Activated naive CD8-positive, alpha-beta T cell treated with anti-CD3 and anti-CD28 coated beads, Interleukin-2, amount 10 ng/mL, durations not matched to agents 7 days and 5 days (primary cell): ENCODE measurements at regions not wholly inside any gene's neighbourhood (a gene's known extent, or its start where the extent isn't known, plus 50 kb on each side); places are given as distances from the start of the nearest gene placed in this dataset.

Source experiments
- ATAC-seq: fragments of 150-1000 bp; cut with Tn5 transposase; one replicate; pipeline ENCODE4 v1.10.0; 2021; ENCODE audit warnings: low read depth, moderate library complexity
- POLR2A ChIA-PET: fragments of 350-600 bp; sonication (Branson Sonifier 250); formaldehyde crosslinking; loops from one replicate; lab custom pipeline; 2021; ENCODE audit warnings: antibody characterized with exemption; lab: Charles Lee
- DNase-seq: peaks from one replicate; pipeline ENCODE4 v3.0.0; 2021
- H3K27ac Mint-ChIP-seq: one replicate; pipeline ENCODE4 v1.8.0; 2022; ENCODE audit warnings: mild to moderate bottlenecking, mixed read lengths
- H3K27me3 Mint-ChIP-seq: one replicate; pipeline ENCODE4 v1.8.0; 2022; ENCODE audit warnings: mild to moderate bottlenecking, moderate library complexity, mixed read lengths
- H3K36me3 Mint-ChIP-seq: one replicate; pipeline ENCODE4 v1.8.0; 2021; ENCODE audit warnings: mild to moderate bottlenecking, mixed read lengths
- H3K4me1 Mint-ChIP-seq: one replicate; pipeline ENCODE4 v1.8.0; 2021; ENCODE audit warnings: mixed read lengths
- H3K4me3 Mint-ChIP-seq: one replicate; pipeline ENCODE4 v1.8.0; 2022; ENCODE audit warnings: mild to moderate bottlenecking, moderate library complexity, mixed read lengths
- H3K9me3 Mint-ChIP-seq: one replicate; pipeline ENCODE4 v1.8.0; 2021; ENCODE audit warnings: mixed read lengths

DNA sequence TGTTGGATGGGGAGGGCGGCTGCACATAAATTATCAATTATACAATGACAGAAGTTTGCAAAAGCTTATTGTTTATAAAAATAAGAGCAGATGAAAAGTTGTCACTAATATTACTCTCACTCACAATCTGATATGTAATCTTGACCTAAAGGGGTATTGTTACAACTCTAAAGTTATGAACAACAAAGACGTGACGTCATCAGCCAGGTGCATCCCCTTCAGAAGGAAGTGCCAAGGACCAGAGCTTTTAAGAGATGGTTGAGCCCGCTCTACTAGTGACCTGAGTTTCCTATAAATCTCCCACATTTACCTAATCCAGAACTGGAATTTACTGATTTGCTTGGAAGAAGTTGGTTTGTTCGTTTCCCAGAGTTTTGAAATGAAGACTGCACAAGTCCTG lies 247.7 kb upstream of the MGMT start:
- Mint-ChIP-seq H3K36me3 (peaks cover 2% of the 10 kb centered on the region), H3K4me1 (no peaks in the 10 kb centered on the region), H3K27ac (no peak overlapping the region), H3K4me3 (no peak overlapping the region), H3K9me3 (peaks cover 6% of the 10 kb centered on the region), H3K27me3 (peaks cover 4% of the 10 kb centered on the region)
- no peak for ATAC-seq
- POLR2A ChIA-PET = no interaction called here
- DNase-seq = no peak

DNA sequence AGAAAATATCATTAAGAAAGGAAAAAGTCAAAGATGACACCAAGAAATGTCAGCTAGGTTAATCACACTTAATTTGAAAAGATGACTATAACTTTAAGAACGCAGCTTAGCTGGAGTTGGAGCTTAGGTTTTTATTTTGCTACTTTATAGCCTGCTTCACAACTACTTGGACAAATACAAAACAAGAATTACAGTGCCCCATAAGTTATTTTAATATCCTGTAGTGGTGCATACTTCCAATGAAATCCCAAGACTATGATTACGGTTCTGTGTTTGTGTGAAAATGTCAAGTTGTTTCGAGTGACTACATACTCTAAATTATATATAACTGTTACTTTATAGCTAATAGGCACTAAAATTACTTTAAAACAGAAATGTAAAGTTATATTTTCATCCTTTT lies 244.6 kb upstream of the MGMT start:
- Mint-ChIP-seq H3K4me1 (no peaks in the 10 kb centered on the region), H3K4me3 (no peak overlapping the region), H3K36me3 (peaks cover 2% of the 10 kb centered on the region), H3K9me3 (peaks cover 5% of the 10 kb centered on the region), H3K27me3 (peaks cover 4% of the 10 kb centered on the region), H3K27ac (no peak overlapping the region)
- POLR2A ChIA-PET = no interaction called here
- no peak for ATAC-seq
- DNase-seq = no peak

GRCh38 chr10:129223363-129223762 lies 243.7 kb upstream of the MGMT start:
- peaks cover 5% of the 10 kb centered on the region for H3K9me3 Mint-ChIP-seq
- no peak overlapping the region for H3K4me3 Mint-ChIP-seq
- peaks cover 2% of the 10 kb centered on the region for H3K36me3 Mint-ChIP-seq
- POLR2A ChIA-PET = no interaction called here
- H3K27me3 Mint-ChIP-seq = peaks cover 4% of the 10 kb centered on the region
- H3K27ac Mint-ChIP-seq = no peak overlapping the region
- DNase-seq = no peak
- no peaks in the 10 kb centered on the region for H3K4me1 Mint-ChIP-seq
- ATAC-seq = no peak

DNA sequence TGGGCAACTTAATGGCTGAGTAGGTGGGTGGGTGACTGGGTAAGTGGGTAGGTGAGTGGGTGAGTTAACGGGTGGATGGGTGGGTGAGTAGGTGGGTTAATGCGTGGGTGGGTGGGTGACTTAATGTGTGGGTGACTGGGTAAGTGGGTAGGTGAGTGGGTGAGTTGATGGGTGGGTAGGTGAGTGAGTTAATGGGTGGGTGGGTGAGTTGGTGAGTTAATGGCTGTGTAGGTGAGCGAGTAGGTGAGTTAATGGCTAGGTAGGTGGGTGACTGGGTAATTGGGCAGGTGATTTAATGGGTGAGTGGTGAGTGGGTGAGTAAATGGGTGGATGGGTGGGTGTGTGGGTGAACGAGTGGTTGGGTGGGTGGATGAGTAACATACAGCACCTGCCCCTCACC lies 243.0 kb upstream of the MGMT start:
- H3K4me1 Mint-ChIP-seq = no peaks in the 10 kb centered on the region
- H3K9me3 Mint-ChIP-seq = peaks cover 5% of the 10 kb centered on the region
- H3K27ac Mint-ChIP-seq = no peak overlapping the region
- H3K4me3 Mint-ChIP-seq = no peak overlapping the region
- DNase-seq (no peak), ATAC-seq (no peak)
- POLR2A ChIA-PET = no interaction called here
- H3K27me3 Mint-ChIP-seq = peaks cover 2% of the 10 kb centered on the region
- H3K36me3 Mint-ChIP-seq = peaks cover 2% of the 10 kb centered on the region

GRCh38 chr10:129231821-129232220 lies 235.2 kb upstream of the MGMT start:
- no peak for ATAC-seq
- POLR2A ChIA-PET = no interaction called here

DNA sequence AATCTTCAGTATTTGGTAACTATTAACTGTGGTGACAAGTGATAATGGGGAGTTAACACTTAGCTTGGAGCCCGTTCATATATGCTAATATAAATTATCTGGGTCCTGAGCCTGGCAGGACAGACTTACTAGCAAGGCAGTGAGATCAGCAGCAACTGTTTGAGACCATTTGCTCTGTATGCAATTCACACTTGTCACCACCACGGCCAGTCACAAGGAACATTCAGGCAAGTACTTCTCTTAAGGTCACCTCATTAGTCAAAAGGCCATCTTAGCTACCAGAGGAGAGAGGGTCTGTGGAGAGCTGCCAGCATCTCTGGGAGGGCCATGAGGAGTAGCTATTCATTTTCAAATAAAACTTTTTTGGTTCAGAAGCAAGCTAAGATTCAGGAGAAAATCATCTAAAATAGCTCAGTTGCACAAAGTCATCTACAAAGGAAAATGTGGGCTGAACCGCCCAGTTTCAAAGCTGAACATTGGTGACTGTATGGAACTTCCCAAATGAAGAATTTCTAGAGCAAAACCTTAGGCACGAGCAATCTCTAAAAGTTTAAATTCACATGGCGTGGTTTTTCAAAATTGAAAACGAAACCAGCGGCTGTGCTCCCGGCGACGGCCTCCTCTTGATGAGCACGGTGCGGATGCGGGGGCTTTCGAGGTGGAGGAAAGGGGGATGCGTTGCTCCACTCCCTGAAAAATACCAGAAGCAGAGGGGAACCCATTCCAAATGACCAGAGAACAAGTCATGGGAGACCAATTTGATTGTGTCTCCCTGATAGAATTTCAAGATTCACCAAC lies 233.5 kb upstream of the MGMT start:
- POLR2A ChIA-PET = no interaction called here
- DNase-seq (no peak), ATAC-seq (no peak)
- no peak overlapping the region for H3K27ac Mint-ChIP-seq
- H3K4me1 Mint-ChIP-seq = no peaks in the 10 kb centered on the region
- H3K27me3 Mint-ChIP-seq = peaks cover 3% of the 10 kb centered on the region
- no peaks in the 10 kb centered on the region for H3K36me3 Mint-ChIP-seq
- H3K9me3 Mint-ChIP-seq = peaks cover 1% of the 10 kb centered on the region
- no peak overlapping the region for H3K4me3 Mint-ChIP-seq

More at GRCh38 chr10:129231821-129232220, 235.2 kb upstream of the MGMT start:
- Mint-ChIP-seq H3K36me3 (no peaks in the 10 kb centered on the region), H3K27me3 (peaks cover 3% of the 10 kb centered on the region), H3K4me1 (no peaks in the 10 kb centered on the region), H3K27ac (no peak overlapping the region), H3K9me3 (peaks cover 1% of the 10 kb centered on the region), H3K4me3 (no peak overlapping the region)
- DNase-seq = no peak

DNA sequence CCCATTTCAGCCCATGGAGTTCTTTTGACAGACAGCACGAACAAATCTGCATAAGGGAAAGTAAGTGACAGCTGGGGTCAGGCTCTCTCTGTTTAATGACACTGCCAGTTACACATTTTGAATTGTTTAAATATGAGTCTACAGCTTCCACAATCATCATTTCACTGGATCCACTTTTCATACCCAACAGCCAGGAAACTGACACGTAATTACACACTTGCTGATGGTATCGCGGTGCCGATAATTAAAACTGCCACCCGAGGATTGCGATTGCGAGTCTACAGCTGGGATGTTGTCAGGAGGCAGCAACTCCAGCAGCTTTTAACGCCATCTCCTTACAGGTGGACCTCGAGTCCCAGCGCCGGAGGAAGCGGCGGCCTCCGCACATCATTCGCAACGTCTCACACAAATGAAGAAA lies 230.8 kb upstream of the MGMT start:
- Mint-ChIP-seq H3K36me3 (no peaks in the 10 kb centered on the region), H3K4me1 (no peaks in the 10 kb centered on the region), H3K27me3 (no peaks in the 10 kb centered on the region), H3K4me3 (no peak overlapping the region), H3K9me3 (peaks cover 1% of the 10 kb centered on the region), H3K27ac (no peak overlapping the region)
- ATAC-seq (no peak), DNase-seq (no peak)
- POLR2A ChIA-PET = no interaction called here

GRCh38 chr10:129241461-129241860 lies 225.6 kb upstream of the MGMT start:
- no peaks in the 10 kb centered on the region for H3K36me3 Mint-ChIP-seq
- POLR2A ChIA-PET = no interaction called here
- no peak overlapping the region for H3K4me3 Mint-ChIP-seq
- no peaks in the 10 kb centered on the region for H3K27me3 Mint-ChIP-seq
- no peaks in the 10 kb centered on the region for H3K4me1 Mint-ChIP-seq
- H3K9me3 Mint-ChIP-seq = no peaks in the 10 kb centered on the region
- DNase-seq (no peak), ATAC-seq (no peak)
- no peak overlapping the region for H3K27ac Mint-ChIP-seq

DNA sequence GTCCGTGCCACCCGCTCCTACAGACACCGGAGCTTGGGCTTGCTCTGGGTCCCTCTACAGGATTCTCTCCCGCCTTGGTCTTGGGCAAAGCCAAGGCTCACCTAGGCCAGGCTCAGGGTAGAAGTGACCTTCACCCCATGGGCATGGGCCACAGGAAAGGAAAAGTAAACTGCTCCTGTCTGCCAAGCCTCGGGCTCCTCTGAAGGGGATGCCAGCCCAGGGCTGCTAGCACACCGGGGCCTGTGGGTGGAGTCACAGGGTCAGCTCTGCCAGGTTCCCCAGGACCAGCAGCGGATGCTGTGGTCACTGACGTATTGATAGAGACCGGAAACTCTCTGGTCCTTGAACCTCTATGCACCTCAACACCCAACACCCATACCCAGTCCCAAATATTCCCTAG lies 222.7 kb upstream of the MGMT start:
- peaks cover 2% of the 10 kb centered on the region for H3K27me3 Mint-ChIP-seq
- POLR2A ChIA-PET = no interaction called here
- no peak overlapping the region for H3K27ac Mint-ChIP-seq
- H3K9me3 Mint-ChIP-seq = no peaks in the 10 kb centered on the region
- H3K4me3 Mint-ChIP-seq = no peak overlapping the region
- DNase-seq = no peak
- no peaks in the 10 kb centered on the region for H3K4me1 Mint-ChIP-seq
- ATAC-seq = no peak
- no peaks in the 10 kb centered on the region for H3K36me3 Mint-ChIP-seq

- Mint-ChIP-seq H3K4me3 (no peak overlapping the region), H3K4me1 (no peaks in the 10 kb centered on the region), H3K27ac (no peak overlapping the region), H3K36me3 (no peaks in the 10 kb centered on the region), H3K9me3 (no peaks in the 10 kb centered on the region), H3K27me3 (peaks cover 2% of the 10 kb centered on the region)
- ATAC-seq (no peak), DNase-seq (no peak)
- POLR2A ChIA-PET = no interaction called here
Measured at GRCh38 chr10:129244757-129245156, 222.3 kb upstream of the MGMT start.

DNA sequence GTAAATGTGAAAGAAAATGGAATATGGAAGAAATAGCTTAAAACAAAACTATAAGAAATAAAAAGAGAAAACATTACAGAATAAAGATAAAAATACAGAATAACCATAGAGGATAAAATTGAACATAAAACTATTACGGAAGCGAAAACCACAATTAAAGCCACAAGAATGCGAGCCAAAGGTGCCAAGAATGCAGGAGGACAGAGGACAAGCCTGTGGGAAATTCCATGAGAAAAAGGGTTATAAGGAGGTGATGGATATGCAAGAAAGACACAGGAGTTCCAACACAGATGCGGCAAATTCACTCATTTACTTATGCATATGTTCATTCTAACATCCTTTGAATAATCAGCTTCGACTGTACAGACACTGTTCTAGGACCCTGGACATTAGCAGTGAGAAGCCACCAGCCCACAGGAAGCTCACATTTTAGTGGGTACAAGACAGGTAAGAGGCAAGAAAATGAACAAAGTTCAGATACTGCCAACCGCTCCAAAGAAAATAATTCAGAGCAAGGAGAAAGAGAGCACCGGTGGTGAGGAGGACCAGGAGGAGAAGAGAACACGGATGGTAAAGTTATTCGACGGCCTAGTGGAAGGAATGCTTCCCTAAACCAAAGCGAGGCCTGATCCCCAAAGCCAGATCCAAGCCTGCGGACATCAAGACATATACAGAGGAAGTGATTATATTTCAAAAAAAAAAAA lies 213.7 kb upstream of the MGMT start:
- Mint-ChIP-seq H3K27me3 (peaks cover 5% of the 10 kb centered on the region), H3K9me3 (peaks cover 8% of the 10 kb centered on the region)
- ATAC-seq = no peak

GRCh38 chr10:129253865-129254179 lies 213.2 kb upstream of the MGMT start:
- POLR2A ChIA-PET = no interaction called here
- H3K27ac Mint-ChIP-seq = no peak overlapping the region
- no peak overlapping the region for H3K4me3 Mint-ChIP-seq
- DNase-seq (no peak), ATAC-seq (no peak)
- H3K36me3 Mint-ChIP-seq = no peaks in the 10 kb centered on the region
- H3K9me3 Mint-ChIP-seq = peaks cover 8% of the 10 kb centered on the region
- no peaks in the 10 kb centered on the region for H3K4me1 Mint-ChIP-seq
- peaks cover 5% of the 10 kb centered on the region for H3K27me3 Mint-ChIP-seq

More for the DNA sequence above, 213.7 kb upstream of the MGMT start:
- Mint-ChIP-seq H3K27ac (no peak overlapping the region), H3K36me3 (no peaks in the 10 kb centered on the region), H3K4me3 (no peak overlapping the region), H3K4me1 (no peaks in the 10 kb centered on the region)
- DNase-seq = no peak
- POLR2A ChIA-PET = no interaction called here

- Mint-ChIP-seq H3K9me3 (no peaks in the 10 kb centered on the region), H3K27me3 (peaks cover 3% of the 10 kb centered on the region), H3K4me1 (no peaks in the 10 kb centered on the region), H3K27ac (no peak overlapping the region), H3K36me3 (no peaks in the 10 kb centered on the region), H3K4me3 (no peak overlapping the region)
- ATAC-seq = no peak
- POLR2A ChIA-PET = no interaction called here
- no peak for DNase-seq
Measured at GRCh38 chr10:129258283-129258923, 208.6 kb upstream of the MGMT start.
